ENCODE measurements at regions not wholly inside any gene's neighbourhood (a gene's known extent, or its start where the extent isn't known, plus 50 kb on each side); places are given as distances from the start of the nearest gene placed in this dataset.

DNA sequence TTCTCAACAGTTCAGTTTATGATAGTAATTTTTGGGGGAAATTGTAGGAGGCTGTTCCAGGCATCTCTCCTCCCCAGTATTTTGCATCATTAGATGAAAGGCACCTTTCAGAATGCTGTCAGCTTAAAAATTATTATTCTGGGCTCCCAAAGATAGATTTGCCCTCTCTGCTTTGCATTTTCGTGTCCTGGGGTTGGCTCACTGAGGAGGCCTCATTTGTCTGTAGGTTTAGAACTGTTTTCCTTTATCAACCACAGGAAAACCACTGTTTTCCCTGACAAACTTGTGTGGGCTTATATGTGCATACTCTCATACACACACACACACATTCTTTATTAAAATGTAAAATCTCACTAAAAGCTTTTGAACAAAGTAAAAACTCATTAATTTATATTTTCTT lies 197.2 kb upstream of the VCX3A start:
- no peaks in the 10 kb centered on the region for H3K27me3 ChIP-seq (ENCODE audit: insufficient read depth, low read depth)
- BruUV-seq (replicated peaks): no TSS peak

GRCh38 chrX:6729626-6730025 lies 194.7 kb upstream of the VCX3A start:
- Histone ChIP-seq H3K27ac (no peak overlapping the region), H3K9me3 (ENCODE audit: insufficient read depth, low read depth) (no peaks in the 10 kb centered on the region), H4K20me1 (ENCODE audit: insufficient read depth) (no peaks in the 10 kb centered on the region), H3F3A (ENCODE audit: insufficient read depth, low read depth) (no peaks in the 10 kb centered on the region), H3K36me3 (ENCODE audit: low read depth) (no peaks in the 10 kb centered on the region), H3K27me3 (ENCODE audit: insufficient read depth, low read depth) (no peaks in the 10 kb centered on the region), H3K4me3 (no peak overlapping the region), H2AFZ (no peak overlapping the region), H3K4me2 (no peak overlapping the region), H3K79me2 (ENCODE audit: low read depth) (no peaks in the 10 kb centered on the region), H3K4me1 (replicated peaks; ENCODE audit: insufficient read depth) (no peaks in the 10 kb centered on the region), H3K9me2 (ENCODE audit: insufficient read depth) (no peaks in the 10 kb centered on the region)
- TF ChIP-seq EZH2 (IDR thresholded peaks at IDR 0.05; ENCODE audit: low read depth) (no peak), CTCF (conservative IDR thresholded peaks at IDR 0.05) (no peak)
- intact Hi-C loops (cut with micrococcal nuclease; ENCODE audit: unreplicated experiment): no loop called here
- no peak for DNase-seq
- POLR2A ChIA-PET (ENCODE audit: unreplicated experiment): no interaction called here
- no TSS peak for BruUV-seq (replicated peaks)
- CTCF ChIA-PET: no interaction called here

More for the DNA sequence above, 197.2 kb upstream of the VCX3A start:
- no peak for DNase-seq
- Histone ChIP-seq H3K4me3 (no peak overlapping the region), H3K9me3 (ENCODE audit: insufficient read depth, low read depth) (no peaks in the 10 kb centered on the region), H3K36me3 (ENCODE audit: low read depth) (no peaks in the 10 kb centered on the region), H2AFZ (no peak overlapping the region), H4K20me1 (ENCODE audit: insufficient read depth) (no peaks in the 10 kb centered on the region), H3K79me2 (ENCODE audit: low read depth) (no peaks in the 10 kb centered on the region), H3F3A (ENCODE audit: insufficient read depth, low read depth) (no peaks in the 10 kb centered on the region), H3K4me2 (no peak overlapping the region), H3K9me2 (ENCODE audit: insufficient read depth) (no peaks in the 10 kb centered on the region), H3K27ac (no peak overlapping the region), H3K4me1 (replicated peaks; ENCODE audit: insufficient read depth) (no peaks in the 10 kb centered on the region)
- no peak for TF ChIP-seq CTCF (conservative IDR thresholded peaks at IDR 0.05)
- ChIA-PET CTCF (no interaction called here), POLR2A (ENCODE audit: unreplicated experiment) (no interaction called here)
- intact Hi-C loops (cut with micrococcal nuclease; ENCODE audit: unreplicated experiment): no loop called here

DNA sequence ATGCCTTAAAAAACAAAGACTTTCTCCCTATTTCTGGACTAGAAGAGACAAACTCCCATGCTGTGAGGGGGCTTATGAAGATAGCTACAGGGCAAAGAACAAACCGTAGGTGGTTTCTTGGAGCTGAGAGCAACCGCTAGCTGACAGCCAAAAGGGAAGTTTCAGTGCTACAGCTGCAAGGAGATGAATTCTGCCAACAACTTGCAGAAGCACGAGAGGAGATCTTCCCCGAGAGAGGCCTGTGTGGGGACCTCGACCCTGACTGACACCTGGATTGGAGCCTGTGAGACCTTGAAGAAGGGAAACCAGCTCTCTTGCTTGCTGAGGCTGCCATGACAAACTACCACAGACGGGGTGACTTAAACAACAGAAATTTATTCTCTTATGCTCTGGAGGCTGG lies 183.8 kb upstream of the VCX3A start:
- H4K20me1 ChIP-seq (ENCODE audit: insufficient read depth): no peaks in the 10 kb centered on the region
- TF ChIP-seq CTCF (conservative IDR thresholded peaks at IDR 0.05) (no peak), EZH2 (IDR thresholded peaks at IDR 0.05; ENCODE audit: low read depth) (no peak)
- H3K4me3 ChIP-seq: no peak overlapping the region
- H3K9me3 ChIP-seq (ENCODE audit: insufficient read depth, low read depth): no peaks in the 10 kb centered on the region
- no peaks in the 10 kb centered on the region for H3K27me3 ChIP-seq (ENCODE audit: insufficient read depth, low read depth)
- H3K79me2 ChIP-seq (ENCODE audit: low read depth): no peaks in the 10 kb centered on the region
- ChIA-PET POLR2A (ENCODE audit: unreplicated experiment) (no interaction called here), CTCF (no interaction called here)
- no peak overlapping the region for H2AFZ ChIP-seq
- no peak for DNase-seq
- H3K4me2 ChIP-seq: no peak overlapping the region
- no peaks in the 10 kb centered on the region for H3F3A ChIP-seq (ENCODE audit: insufficient read depth, low read depth)
- no peak overlapping the region for H3K27ac ChIP-seq
- H3K4me1 ChIP-seq (replicated peaks; ENCODE audit: insufficient read depth): no peaks in the 10 kb centered on the region
- intact Hi-C loops (cut with micrococcal nuclease; ENCODE audit: unreplicated experiment): no loop called here
- BruUV-seq (replicated peaks): no TSS peak
- H3K36me3 ChIP-seq (ENCODE audit: low read depth): no peaks in the 10 kb centered on the region
- no peaks in the 10 kb centered on the region; the same call in 1 of the 2 replicates for H3K9me2 ChIP-seq (ENCODE audit: insufficient read depth)
